Peyer's patch (tissue), 4 donors: ENCODE measurements at regions not wholly inside any gene's neighbourhood (a gene's known extent, or its start where the extent isn't known, plus 50 kb on each side); places are given as distances from the start of the nearest gene placed in this dataset.

Experiments
- POLR2A ChIP-seq, 2 donors: fragments of 450-650 bp; IDR thresholded peaks; one replicate each; pipeline ENCODE4 v1.5.1; 2017; ENCODE audit warnings: antibody characterized with exemption in 2 of 2, mild to moderate bottlenecking in 2 of 2, moderate library complexity in 2 of 2
- TF ChIP-seq, protein P1 (sequence below), 6 experiments: fragments of 450-650 bp in 4 of 6; fragments of 200-600 bp in 2 of 6; sonication (generic) in 1 of 6; IDR thresholded peaks; one replicate each; pipeline ENCODE4 v1.5.1; 2017 to 2019; ENCODE audit warnings: antibody characterized with exemption in 6 of 6, mild to moderate bottlenecking in 3 of 6, moderate library complexity in 1 of 6

DNA sequence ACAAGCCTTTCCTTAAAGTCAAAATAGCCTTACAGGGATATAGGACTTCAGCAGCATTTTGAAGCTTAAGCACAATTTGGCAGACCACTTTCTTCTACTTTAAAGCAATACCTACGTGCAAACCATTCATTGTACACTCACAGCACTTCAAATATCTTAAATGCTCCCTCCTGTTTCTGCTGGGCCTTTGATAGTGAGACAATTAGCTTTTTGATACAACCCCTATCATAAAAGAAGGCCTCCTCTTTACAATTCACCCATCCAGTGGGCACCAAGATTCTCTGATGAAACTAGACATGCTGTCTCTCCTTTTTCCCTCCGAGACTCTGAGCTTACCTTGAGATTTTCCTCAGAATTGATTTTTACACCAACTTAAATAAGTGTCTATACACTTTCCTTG is 157.5 kb upstream of the FAR2 start:
- TF ChIP-seq, protein P1, sequence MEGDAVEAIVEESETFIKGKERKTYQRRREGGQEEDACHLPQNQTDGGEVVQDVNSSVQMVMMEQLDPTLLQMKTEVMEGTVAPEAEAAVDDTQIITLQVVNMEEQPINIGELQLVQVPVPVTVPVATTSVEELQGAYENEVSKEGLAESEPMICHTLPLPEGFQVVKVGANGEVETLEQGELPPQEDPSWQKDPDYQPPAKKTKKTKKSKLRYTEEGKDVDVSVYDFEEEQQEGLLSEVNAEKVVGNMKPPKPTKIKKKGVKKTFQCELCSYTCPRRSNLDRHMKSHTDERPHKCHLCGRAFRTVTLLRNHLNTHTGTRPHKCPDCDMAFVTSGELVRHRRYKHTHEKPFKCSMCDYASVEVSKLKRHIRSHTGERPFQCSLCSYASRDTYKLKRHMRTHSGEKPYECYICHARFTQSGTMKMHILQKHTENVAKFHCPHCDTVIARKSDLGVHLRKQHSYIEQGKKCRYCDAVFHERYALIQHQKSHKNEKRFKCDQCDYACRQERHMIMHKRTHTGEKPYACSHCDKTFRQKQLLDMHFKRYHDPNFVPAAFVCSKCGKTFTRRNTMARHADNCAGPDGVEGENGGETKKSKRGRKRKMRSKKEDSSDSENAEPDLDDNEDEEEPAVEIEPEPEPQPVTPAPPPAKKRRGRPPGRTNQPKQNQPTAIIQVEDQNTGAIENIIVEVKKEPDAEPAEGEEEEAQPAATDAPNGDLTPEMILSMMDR (IDR thresholded peaks at IDR 0.05), result no peak
- no peak for TF ChIP-seq POLR2A (IDR thresholded peaks at IDR 0.05)
